GM18508 (cell line): ENCODE measurements at regions not wholly inside any gene's neighbourhood (a gene's known extent, or its start where the extent isn't known, plus 50 kb on each side); places are given as distances from the start of the nearest gene placed in this dataset.

Experiments
- ATAC-seq: cut with Tn5 transposase; IDR thresholded peaks from one replicate; pipeline ENCODE4 v1.9.1; 2021; ENCODE audit warnings: moderate number of reproducible peaks; ENCODE audit not compliant: insufficient read depth, unreplicated experiment

DNA sequence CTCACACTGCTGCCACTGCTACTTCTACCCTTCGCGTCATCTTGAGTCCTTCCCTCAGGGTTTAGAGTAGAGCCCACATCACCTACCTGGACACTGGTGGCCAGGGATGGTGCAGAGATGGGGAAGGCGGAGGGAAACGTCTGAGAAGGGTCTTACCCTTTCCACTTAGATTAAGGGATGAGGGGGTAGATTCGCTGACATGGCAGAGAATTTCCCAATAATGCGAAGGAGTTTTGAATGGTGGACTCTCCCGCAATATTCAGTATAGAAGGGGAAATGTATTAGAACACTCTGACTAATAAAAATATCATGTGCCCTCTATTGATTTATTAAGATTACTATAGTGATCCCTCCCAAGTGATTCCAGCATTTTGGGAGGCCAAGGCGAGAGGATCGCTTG, 209.5 kb upstream of the KIAA1217 start:
- ATAC-seq: no peak

DNA sequence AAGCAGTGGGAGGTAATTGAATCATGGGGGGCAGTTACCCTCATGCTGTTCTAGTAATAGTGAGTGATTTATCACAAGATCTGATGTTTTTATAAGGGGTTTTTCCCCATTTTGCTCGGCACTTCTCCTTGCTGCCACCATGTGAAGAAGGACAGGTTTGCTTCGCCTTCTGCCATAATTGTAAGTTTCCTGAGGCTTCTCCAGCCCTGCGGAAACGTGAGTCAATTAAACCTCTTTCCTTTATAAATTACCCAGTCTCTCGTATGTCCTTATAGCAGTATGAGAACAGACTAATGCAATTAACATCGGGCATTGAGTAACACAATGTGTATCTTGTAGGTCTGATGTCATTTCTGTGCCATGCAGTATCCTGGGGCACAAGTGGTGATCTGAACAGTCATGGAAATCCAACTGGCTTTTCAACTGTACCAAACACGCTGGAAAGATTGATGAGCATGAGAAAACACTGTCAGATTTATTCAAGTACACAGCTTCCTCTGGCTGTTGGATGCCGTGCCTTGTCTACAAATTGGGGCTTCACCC, 208.6 kb upstream of the KIAA1217 start:
- no peak for ATAC-seq

DNA sequence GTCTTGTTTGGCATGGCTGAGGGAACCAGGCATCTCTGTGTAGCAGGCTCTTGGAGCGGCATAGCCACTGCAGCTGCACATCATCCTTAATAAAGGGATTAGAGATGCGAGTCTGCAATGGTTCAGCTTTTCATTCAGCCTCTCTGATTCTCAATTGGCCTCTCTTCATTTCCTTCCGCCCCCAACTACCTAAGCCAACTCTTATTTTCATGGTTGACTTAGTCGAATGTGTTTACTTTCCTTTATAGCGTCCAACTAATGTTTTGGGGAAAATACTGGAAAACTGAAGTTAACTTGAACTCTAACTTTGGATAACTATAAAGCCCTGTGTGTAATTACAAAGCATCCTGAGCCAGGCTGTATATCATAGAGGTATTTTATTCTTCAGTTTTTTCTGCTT, 202.2 kb upstream of the KIAA1217 start:
- ATAC-seq: no peak

DNA sequence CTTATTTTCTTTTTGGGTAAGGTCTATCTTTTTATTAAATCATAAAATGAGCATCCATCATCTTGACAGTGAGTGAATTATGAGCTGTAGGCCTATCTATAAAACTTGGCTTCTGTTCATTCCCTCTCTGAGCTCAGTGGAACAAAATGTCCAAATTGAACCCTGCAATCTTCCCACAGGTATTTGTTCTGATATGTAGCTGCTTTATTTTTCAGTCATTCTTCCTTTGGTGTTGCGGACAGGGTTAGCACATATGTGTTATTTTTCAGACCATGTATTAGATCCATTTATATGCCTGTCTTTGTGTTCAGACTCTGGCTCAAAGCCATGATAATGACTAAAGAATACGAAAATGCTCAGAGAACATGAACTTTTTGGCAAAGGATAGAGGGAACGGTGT, 201.6 kb upstream of the KIAA1217 start:
- no peak for ATAC-seq

DNA sequence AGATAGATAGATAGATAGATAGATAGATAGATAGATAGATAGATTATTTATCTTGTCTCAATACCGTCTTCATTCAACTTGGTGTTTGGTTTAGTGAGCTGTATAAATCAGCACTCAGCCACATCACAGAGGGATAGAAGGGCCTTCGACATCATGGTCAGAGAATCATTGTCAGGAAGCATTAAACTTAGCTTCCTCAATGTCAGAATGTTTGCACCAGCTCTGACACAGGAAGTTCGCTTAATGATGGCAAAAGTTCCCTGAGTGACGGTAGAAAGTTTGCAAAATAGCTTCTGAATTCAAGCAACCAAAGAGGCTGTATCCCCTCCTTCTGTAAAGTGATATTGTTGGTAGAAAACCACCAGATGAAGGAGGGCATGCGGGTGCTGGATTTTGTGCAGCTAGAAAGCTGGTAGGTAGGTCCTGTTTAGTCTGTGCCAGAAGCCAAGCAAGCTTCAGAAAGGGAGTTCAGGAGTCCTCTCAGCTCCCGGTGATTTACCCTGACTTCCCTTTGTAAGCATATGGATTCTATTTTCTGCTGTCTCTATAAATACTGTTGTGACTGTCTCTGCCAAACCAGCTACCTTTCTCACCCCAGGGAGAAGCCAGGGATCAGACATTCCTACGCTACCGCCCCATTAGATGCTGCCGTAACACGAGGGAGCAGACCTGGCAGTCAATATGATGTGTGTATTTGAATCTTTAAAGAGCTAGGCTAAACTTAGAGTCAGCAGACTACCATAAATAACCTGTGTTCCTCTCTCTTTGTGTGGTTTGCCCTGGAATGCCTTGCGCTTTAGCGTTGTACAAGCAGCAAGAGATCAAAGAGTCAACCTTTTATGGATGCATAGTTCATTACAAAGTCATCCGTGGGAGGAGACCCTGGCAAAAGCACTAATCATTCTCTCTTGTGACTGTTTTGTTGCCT, 200.5 kb upstream of the KIAA1217 start:
- ATAC-seq: no peak

DNA sequence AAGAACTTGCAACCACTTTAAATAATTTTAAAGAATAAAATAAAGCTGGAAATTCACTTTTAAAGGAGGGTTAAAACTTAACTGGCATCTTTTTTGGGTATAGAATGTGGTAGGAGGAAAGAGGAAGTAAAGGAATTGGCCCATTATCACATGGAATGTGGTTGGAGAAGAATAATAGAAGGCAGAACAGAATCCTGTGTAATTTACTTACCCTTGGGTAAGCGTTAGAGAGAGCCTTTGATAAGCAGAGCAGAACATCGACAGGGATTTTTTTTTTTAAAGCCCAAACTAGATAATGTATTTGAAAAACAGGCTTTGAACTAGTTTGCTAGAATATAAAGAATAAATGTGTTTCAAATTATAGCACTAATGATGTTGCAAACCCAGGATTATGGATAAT, 199.8 kb upstream of the KIAA1217 start:
- ATAC-seq: no peak

DNA sequence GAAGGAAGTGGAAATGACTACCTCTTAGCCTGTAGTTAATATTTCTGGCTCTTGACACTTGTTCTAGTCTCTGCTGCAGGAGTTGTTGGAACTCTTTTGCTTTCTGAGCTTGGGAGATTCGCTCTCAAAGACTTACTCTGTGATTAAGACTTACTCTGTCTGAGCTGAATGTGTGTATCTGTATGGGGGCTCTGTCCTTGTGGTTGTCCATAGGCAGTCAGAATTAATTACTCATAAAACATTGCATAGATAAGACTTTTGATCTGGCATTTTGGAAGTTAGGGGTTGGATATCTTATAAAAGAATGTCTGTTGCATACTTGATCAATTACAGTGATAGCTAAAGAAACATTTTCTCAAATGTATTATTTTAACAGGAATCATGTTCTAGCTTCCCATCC, 199.2 kb upstream of the KIAA1217 start:
- ATAC-seq: no peak

DNA sequence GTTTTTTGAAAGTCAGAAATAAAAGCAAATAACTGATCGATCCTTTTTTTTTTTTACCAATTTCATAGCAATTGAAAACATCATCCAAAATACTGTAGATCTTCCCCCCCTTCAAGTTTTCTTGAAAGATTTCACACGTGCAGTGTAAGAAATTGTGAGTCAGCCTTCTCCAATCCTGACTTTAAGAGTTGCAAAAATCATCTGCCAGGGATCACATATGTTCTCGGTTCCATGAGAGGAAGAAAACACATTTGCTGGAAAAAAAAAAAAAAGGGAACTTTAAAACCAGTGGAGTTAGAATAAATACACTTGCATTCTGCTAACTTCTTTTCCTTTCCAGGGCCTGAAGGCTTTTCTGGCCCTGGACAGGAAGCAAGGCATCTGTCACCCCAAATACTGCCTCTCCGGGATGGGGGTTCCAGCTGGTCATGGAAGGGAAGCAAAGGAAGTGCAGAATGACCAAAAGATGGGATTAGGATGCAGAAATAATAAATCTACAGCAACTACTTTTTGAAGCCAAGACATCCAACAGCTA, 198.4 kb upstream of the KIAA1217 start:
- ATAC-seq: no peak

DNA sequence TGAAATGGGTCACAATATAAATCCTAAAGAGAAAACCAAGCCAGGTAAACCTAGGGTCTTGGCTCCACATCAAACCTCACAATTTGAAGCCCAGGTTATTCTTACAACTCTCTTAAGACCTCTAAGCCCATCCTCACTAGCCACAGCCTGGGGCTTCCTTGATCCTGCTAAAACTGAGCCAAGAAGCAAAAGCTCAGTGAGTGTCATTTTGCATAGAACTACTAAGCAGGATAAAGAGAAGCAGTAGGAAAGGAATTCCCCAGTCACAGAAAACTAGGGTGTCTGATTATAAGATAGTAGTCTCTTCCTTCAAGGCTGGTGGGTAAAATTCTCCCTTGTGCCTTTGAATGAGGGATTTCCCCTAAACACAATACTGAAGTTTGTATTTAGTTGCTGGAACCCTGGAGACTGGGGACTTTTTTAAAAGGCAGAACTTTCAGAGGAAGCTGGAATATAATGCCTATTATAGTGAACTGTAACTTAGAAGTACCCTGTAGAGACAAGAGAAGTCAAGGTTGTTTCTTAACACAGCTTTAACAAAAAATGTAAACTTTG, 196.6 kb upstream of the KIAA1217 start:
- no peak for ATAC-seq

DNA sequence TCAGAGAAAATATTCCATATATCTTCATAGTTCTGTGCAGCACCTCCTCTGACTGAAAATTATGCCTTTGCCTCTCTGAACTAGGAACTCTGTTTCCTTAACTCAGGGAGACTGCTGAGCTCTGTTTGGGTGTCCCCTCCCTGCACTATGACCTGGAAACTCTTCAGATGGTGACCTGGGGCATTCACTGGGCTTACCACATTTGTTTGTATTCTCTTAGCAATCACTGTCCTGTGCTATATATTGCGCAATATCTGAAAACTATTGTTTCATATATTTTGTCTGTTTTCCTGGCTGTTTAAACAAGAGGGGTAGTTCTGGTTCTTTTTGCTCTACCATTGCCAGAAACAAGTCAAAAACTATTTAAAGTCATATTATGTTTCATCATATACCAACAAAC, 181.8 kb upstream of the KIAA1217 start:
- no peak for ATAC-seq

DNA sequence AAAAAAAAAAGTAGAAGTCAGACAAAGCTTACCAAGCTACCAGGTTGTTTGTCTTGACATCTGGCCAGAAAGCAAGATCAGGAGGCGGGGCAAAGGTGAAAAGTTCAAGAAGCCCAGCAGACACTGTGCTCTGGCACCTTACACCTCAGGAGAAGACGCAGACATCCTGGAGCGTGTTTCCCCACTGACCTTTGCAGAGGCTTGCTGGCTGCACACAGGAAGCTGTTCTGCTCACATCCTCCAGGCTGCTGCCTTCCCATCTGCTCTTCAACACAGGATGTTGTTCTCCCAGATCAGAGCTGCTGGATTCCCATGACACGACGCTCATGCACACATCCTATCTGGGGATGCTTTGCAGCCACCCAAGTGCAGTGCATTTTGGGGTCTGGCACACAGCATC, 174.4 kb upstream of the KIAA1217 start:
- no peak for ATAC-seq

DNA sequence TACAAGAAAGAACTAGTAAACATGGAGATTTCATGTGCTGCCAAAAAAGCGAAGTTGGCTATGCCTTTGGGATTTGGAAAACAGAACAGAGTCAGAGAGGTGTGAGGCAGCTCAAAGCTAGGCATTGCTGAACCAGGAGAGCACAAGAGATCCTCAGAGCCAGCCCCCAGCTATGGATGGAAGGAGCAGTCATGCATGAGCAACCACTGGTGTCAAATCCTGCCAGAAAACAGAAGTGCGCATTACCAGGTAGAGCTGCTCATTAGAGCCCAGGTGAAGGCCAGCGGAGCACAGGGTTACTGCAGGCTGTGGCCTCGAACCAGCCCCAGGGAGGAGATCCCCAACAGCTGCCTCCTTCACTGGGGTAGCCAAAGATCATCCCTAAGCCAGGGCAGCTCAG, 173.2 kb upstream of the KIAA1217 start:
- no peak for ATAC-seq

DNA sequence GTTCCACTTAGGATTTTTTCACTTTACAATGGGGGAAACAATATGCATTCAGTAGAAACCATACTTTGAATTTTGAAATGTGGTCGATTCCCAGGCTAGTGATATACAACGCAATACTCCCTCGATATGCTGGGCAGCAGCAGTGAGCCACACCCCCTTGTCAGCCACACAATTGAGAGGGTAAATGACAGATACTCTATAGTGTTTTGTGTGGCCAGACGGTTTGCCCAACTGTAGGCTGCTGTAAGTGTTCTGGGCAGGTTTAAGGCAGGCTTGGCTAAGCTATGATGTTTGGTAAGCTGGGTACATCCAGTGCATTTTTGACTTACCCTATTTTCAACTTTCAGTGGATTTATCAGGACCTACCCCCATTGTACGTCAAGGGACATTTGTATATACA, 169.6 kb upstream of the KIAA1217 start:
- no peak for ATAC-seq

DNA sequence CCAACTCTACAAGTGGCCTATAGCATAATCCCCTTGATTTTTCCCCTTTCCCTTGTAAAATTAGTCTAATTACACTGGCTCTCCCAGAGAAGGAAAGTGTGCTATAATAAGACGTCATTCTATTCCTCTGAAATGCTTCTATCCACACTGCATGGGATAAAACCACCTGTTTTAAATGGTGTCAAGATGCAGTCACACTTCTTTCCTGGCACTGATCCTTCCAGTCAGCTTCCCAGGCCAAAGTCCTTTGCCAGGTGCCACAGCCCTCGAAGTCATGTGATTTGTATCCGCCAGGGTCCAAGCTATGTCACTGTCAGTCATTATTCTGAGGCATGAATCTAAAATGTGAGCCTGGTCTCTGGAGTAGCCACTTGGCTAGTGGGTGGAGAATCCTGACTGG, 169.0 kb upstream of the KIAA1217 start:
- ATAC-seq: no peak

DNA sequence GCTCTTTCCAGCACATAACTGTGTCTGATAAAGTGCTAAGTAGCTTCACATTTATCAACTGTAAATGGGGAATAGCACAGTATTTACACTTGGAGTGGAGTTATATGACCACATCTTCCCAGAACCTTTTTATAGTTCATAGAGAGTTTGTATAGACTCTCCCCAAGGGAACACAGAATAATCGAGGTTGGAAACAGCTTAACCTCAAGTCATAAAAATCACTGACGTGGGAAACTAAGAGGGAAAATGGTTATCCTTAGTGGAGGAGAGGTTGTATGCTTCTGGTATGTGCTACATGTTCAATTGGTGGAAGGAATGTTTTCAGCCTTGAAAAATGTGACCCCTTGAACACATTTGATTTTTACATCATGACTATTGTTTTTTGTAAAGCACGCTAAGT, 167.9 kb upstream of the KIAA1217 start:
- ATAC-seq: no peak

DNA sequence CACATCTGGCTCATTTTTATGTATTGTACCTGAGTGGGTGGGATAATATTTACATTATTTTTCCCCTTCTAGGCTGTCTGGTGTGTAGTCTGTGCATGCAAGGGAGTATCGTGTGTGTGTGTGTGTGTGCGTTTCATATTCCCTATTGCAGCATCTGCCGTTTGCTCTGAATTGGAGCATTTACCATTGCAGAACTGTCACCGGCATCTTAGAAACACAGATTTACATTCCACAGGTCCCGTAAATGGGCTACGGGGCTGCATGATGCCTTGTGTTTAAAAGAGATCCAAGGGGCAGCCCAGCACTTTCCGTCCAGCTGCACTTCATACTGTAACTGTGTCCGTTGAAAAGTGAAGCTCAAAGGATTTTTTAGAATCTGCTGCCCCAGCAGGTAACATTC, 167.1 kb upstream of the KIAA1217 start:
- no peak for ATAC-seq

DNA sequence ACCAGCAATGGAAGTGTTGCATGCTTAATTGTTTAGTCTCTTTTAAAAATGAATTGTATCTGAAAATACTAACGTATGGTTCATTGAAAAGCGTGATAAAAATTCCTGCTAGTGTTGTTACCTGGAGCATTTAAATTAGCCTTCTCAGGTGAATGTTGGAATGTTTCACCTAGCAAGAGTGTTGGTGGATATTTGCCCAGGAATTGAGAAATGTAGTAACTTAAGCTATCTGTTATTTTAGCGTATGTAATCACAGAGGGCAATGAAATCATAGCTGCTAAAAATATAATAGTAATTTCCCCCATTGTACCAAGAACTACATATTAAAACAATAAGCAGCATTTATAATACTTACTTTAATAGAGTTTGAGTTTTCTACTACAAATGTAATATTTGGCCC, 166.1 kb upstream of the KIAA1217 start:
- ATAC-seq: no peak

DNA sequence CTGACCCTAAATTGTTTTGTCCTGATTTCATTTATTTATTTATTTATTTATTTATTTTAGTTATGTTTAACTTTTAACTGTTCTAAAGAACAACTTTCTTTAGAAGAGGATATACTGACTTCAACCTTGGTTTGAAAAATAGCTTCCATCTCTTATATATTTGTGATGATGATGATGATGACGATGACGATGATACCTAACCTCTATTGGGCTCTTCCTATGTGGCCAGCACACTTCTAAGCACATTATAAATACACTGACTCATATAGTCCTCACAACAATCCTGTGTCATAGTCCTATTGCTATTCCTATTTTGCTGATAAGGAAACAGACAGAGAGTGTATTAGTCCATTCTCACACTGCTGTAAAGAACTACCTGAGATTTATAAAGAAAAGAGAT, 162.9 kb upstream of the KIAA1217 start:
- no peak for ATAC-seq

DNA sequence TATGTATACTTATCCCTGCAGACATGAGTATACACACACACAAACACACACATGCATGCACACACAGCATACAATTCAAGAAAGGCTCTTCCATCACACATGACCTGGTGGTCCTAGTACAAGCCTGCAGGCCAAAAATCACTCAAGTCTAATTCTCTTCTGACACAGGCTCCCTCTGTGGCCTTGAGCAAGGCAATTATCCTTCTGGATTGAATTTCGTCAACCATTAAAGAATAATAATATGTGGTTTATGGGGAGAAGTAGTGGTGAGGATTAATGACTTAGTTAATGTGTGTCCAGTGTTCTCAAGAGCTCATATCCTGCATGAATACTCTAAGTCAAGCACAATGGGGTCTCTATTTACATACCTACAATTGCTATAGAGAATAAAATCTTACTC, 161.8 kb upstream of the KIAA1217 start:
- ATAC-seq: no peak

DNA sequence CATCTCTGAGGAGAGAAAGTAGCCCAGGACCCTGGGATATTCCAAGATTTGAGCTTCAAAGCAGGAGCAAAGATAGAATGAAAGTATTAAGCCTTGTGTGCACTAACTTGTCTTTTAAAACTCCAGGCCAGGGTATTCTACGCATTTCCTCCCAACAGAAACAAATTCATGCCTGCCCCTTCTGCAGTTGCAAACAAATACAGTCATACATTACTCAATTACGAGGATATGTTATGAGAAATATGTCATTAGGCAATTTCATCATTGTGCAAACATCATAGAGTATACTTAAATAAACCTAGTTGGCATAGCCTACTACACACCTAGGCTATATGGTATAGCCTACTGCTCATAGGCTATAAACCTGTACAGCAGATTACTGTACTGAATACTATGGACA, 154.5 kb upstream of the KIAA1217 start:
- ATAC-seq: no peak

DNA sequence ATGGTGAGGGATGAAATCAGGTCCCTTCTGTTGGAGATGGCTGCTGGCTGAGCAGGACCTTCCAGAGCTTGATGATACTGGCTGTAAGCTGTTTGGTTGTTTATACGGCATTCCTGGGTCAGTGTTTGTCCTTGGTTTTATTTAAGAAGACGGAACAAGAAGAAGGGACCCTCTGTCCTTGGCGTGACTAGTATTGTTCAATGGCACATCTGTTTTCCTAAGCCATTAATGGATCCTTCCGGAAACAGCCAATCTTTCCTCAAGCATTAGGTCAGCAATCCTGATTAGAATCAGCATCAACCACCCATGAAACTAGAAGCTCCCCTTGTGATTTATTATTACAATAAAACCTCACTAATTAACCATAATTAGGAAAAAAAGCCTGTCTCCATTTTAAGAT, 128.7 kb upstream of the KIAA1217 start:
- ATAC-seq: no peak
